Tibial nerve (tissue), 3 donors: ENCODE measurements at regions not wholly inside any gene's neighbourhood (a gene's known extent, or its start where the extent isn't known, plus 50 kb on each side); places are given as distances from the start of the nearest gene placed in this dataset.

Experiments used
- CTCF ChIP-seq, 5 experiments: fragments of 200-600 bp in 3 of 5; fragments of 450-650 bp in 2 of 5; sonication (generic) in 3 of 5; IDR thresholded peaks; one replicate each; pipeline ENCODE4 v1.5.1; 2016 to 2019; ENCODE audit warnings: antibody characterized with exemption in 5 of 5, mild to moderate bottlenecking in 3 of 5, moderate library complexity in 2 of 5
- POLR2A ChIP-seq, 2 donors: fragments of 450-650 bp; IDR thresholded peaks; one replicate each; pipeline ENCODE4 v1.6.1; 2017; ENCODE audit warnings: antibody characterized with exemption in 2 of 2, mild to moderate bottlenecking in 2 of 2, moderate library complexity in 2 of 2

- TF ChIP-seq CTCF (IDR thresholded peaks at IDR 0.05) = no peak
- no peak for TF ChIP-seq POLR2A (IDR thresholded peaks at IDR 0.05)
These were observed 264.4 kb upstream of the VEPH1 start for GRCh38 chr3:157767607-157768006.
